Fibroblast of lung (primary cell): ENCODE measurements at regions not wholly inside any gene's neighbourhood (a gene's known extent, or its start where the extent isn't known, plus 50 kb on each side); places are given as distances from the start of the nearest gene placed in this dataset.

ENCODE experiments used
- EZH2 ChIP-seq: IDR thresholded peaks from 2 replicates; pipeline ENCODE4 v1.5.1; 2012; ENCODE audit warnings: low read length, control low read depth, mild to moderate bottlenecking; ENCODE audit errors: missing control alignments
- TF ChIP-seq, protein P1 (sequence below), 2 donors: IDR thresholded peaks in 1 of 2; conservative IDR thresholded peaks in 1 of 2; 1 replicate in 1 of 2; 2 replicates in 1 of 2; pipeline ENCODE4 v1.5.1; 2011 to 2012; ENCODE audit warnings: low read length in 2 of 2, control low read depth in 1 of 2, inconsistent platforms in 1 of 2, low read depth in 1 of 2, mild to moderate bottlenecking in 1 of 2

DNA sequence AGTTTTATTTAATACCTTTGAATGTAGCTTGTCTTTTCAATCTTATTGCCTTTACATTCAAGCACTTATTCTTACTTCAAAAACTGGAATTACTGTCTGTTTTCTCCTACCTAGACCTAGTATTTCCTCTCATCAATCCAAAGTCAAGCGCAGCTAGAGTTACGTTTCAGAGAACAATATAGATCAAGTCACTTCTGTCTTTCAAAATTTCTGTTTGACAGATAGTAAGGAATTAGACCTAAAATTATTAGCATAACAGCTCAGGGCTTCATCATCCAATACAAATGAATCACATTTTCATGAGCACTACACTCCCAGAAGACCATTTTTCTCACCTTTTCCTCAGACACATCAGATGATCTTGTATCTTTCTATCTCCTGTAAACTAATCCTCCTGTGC lies 170.6 kb downstream of the CCDC59 start:
- TF ChIP-seq, protein P1, sequence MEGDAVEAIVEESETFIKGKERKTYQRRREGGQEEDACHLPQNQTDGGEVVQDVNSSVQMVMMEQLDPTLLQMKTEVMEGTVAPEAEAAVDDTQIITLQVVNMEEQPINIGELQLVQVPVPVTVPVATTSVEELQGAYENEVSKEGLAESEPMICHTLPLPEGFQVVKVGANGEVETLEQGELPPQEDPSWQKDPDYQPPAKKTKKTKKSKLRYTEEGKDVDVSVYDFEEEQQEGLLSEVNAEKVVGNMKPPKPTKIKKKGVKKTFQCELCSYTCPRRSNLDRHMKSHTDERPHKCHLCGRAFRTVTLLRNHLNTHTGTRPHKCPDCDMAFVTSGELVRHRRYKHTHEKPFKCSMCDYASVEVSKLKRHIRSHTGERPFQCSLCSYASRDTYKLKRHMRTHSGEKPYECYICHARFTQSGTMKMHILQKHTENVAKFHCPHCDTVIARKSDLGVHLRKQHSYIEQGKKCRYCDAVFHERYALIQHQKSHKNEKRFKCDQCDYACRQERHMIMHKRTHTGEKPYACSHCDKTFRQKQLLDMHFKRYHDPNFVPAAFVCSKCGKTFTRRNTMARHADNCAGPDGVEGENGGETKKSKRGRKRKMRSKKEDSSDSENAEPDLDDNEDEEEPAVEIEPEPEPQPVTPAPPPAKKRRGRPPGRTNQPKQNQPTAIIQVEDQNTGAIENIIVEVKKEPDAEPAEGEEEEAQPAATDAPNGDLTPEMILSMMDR (conservative IDR thresholded peaks at IDR 0.05 in 1 of 2, IDR thresholded peaks at IDR 0.05 in 1 of 2; ENCODE audit: low read depth in 1 of 2, low read length in 2 of 2) = no peak
- TF ChIP-seq EZH2 = no peak
